Loucy (cell line): ENCODE measurements at regions not wholly inside any gene's neighbourhood (a gene's known extent, or its start where the extent isn't known, plus 50 kb on each side); places are given as distances from the start of the nearest gene placed in this dataset.

ENCODE experiments used
- EZH2phosphoT487 ChIP-seq: fragments of 200-600 bp; IDR thresholded peaks from 2 replicates; pipeline ENCODE4 v1.6.1; 2018; ENCODE audit warnings: antibody characterized with exemption, mild to moderate bottlenecking, moderate library complexity, borderline replicate concordance
- TF ChIP-seq, protein P1 (sequence below): fragments of 200-600 bp; sonication (generic); conservative IDR thresholded peaks from 2 replicates; pipeline ENCODE4 v1.5.1; 2014; ENCODE audit warnings: mild to moderate bottlenecking, antibody characterized with exemption, low read length

- TF ChIP-seq EZH2phosphoT487: no peak
- TF ChIP-seq, protein P1, sequence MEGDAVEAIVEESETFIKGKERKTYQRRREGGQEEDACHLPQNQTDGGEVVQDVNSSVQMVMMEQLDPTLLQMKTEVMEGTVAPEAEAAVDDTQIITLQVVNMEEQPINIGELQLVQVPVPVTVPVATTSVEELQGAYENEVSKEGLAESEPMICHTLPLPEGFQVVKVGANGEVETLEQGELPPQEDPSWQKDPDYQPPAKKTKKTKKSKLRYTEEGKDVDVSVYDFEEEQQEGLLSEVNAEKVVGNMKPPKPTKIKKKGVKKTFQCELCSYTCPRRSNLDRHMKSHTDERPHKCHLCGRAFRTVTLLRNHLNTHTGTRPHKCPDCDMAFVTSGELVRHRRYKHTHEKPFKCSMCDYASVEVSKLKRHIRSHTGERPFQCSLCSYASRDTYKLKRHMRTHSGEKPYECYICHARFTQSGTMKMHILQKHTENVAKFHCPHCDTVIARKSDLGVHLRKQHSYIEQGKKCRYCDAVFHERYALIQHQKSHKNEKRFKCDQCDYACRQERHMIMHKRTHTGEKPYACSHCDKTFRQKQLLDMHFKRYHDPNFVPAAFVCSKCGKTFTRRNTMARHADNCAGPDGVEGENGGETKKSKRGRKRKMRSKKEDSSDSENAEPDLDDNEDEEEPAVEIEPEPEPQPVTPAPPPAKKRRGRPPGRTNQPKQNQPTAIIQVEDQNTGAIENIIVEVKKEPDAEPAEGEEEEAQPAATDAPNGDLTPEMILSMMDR: no peak
Observed at GRCh38 chr10:34868589-34868988, 53.5 kb upstream of the PARD3 start.
